CMK (cell line): ENCODE measurements at regions not wholly inside any gene's neighbourhood (a gene's known extent, or its start where the extent isn't known, plus 50 kb on each side); places are given as distances from the start of the nearest gene placed in this dataset.
A peak's percentile ranks its signal among the peaks of the same experiment; 100 is the strongest.

ENCODE experiments used
- DNase-seq: peaks from one replicate; pipeline ENCODE4 v3.0.0-alpha.2; 2010; ENCODE audit warnings: low read depth

DNA sequence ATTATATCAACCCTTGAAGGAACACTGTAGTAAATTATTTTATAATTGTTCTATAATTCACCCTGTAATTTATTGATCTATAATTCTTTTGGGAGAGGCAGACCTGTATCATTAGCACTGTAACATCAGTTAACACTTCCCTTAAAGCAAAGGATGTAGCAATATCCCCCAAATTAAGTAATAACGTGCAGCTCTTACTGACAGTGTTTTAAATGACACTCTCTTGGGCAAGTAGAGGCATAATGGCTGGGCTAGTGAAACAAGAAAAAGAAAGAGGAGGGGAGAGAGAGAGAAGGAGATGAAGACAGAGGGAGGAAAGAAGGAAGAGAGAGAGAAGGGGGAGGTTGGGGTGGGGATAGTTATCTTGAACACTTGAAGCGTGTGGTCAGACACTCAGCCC is 161.0 kb upstream of the RNF32 start:
- DNase-seq, result no peak

DNA sequence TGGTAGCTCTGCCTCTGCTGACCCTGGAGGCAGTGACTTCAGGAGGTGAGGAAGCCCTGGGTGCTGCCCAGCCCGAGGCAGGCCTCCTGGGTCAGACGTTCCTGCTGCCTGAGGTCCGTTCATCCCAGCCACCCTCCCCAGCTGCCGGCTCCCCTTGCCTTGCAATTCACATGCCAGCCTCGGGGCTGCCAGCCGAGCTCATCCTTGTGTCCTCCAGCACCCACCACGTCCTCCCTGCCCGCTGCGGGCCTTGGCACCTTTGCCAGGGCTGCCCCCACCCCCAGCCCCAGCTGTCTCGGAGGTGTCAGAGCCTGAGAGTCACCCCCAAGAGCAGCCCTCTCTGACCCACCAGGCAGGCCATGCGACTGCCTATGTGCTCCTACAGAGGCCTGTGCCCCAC is 162.1 kb upstream of the RNF32 start:
- no peak for DNase-seq

DNA sequence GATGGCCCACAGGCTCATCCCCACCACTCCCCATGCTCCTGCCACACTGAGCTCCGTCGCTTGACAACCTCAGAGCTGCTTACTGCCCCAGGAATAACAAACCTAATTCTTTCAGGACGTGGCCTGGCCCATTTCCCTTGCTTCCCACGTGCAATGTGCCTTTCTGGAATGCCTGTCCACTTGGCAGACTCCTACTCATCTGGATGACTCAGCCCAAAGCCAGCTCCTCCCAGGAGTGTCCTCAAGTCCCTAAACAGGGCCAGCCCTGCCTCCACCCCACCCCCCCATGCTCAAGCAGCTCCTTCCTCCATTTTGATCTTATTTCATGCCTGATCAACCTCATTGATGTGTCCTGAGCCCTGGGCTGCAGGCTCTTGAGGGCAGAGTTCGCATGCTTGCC is 164.9 kb upstream of the RNF32 start:
- DNase-seq, result no peak

DNA sequence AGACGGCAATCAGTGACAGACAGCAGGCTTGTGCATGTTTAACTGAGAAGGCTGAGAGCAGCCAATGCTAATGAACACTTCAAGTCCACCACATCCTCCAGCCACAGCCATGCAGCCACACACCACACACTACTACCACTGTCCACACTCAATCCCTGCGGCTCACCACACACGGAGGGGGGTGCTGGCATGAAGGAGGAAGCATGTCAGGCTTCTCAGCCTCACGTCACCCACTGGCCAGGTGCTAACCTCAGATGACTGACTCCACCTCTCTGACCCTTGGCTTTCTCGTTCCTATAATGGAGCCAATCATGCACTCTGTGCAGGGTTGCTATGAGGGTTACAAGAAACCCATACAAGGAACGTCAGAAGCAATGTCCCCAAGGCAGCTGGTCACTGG is 165.4 kb upstream of the RNF32 start:
- no peak for DNase-seq

DNA sequence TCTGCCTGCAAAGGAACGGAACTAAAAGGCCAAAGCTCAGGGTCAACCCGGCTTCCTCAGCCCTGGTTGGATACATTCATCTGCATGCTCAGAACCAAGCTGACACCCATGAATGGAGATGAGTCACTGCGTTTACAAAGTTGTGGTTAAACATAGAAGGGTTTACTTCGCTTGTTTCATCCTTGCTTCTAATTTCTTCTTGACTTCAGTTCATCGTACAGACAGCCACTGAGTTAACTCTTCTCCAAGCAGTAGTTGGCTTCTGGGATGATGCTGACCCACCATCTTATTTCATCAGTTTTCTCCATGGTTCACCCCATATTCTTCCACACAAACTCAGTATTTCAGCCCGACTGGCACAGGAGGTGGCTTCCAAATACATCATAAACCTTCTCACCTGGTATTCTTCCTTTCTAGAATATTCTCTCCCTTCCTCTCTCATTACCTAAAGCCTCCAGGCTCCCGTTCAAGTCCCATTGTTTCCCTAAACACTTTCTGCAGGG is 166.3 kb upstream of the RNF32 start:
- DNase-seq, result no peak

DNA sequence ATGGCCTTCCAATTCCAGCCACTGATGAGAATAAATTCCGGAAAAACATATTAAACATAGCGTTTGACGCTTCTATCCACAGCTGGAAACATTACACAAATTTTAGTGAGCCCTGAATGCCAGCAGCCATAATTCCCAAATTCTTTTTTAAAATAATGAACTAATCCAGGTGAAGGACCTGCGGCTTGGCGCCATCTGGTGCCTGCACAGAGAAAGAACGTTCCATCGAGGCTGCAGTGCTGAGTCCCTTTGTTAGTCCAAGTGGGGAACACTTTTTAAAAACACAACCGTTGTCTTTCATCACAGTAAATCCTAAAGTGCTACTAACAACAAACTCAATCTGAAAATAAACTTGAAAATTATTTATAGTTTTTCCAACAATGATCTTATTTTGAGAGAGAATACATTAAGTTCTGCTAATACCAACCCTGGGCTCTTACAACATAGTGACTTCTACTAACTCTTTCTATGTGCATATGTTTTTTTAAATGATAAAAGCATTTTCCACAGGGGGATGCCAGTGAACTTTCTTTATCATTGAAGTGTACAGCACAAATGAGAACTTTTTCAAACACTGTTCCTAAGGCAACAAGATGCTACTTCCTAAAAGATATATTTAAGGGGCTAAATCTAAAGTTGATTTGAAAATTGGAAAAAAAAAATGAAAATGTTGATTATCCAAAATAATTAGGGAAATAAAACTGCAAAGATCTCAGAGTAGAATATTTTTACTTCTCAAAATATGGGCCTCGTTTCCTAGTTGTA is 166.9 kb upstream of the RNF32 start:
- DNase-seq, result no peak

DNA sequence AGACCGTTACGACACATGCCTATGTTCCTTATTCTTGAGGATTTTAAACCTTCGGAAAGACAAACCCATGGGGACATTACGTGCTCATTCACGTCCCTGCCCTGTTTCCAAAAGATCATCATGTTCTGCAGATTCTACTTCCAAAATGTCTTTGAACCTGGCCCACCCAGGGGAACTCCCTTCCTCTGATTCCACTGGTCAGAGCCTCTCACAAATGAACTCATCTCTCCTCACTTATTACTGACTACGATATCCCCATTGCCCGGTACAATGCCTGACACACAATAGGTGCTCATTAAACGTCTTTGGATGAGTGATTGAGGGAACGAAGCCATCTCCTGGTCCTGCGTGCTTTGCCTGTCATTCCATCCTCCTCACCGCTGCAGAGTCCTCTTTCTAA is 168.3 kb upstream of the RNF32 start:
- DNase-seq, result no peak

DNA sequence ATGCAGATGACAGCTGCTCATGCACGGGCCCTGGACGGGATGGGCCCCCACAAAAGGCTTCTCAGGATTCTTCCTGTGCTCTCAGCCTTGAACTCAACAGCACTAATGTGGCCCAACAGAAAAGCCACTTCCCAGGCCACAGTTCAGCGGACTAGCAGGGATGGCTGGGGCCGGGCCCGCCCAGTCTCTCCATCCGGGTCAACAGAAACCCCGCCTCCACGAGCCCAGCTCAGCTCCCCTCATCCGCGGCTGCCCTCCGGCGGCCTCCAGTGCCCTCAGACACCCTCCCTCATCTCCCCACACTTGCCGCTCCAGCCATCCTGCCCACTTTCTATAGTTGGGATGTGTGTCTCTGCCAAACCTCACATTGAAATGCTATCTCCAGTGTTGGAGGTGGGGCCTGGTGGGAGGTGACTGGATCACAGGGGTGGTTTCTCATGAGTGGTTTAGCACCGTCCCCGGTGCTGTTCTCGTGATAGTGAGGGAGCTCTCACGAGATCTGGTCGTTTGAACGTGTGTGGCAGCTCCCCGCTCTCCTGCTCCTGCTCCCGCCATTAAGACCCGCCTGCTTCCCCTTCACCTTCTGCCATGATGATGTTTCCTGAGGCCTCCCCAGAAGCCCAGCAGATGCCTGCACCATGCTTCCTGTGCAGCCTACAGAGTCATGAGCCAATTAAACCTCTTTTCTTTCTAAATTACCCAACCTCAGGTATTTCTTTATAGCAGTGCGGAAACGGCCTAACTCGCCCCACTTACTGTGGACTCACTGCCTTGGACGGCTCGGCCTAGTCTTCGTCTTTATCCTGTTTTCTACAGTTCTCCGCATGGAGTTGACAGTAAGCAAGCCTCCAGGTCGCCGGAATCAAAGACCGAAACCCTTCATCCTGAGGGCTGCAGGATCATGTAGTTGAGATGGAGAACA is 169.9 kb upstream of the RNF32 start:
- no peak for DNase-seq

DNA sequence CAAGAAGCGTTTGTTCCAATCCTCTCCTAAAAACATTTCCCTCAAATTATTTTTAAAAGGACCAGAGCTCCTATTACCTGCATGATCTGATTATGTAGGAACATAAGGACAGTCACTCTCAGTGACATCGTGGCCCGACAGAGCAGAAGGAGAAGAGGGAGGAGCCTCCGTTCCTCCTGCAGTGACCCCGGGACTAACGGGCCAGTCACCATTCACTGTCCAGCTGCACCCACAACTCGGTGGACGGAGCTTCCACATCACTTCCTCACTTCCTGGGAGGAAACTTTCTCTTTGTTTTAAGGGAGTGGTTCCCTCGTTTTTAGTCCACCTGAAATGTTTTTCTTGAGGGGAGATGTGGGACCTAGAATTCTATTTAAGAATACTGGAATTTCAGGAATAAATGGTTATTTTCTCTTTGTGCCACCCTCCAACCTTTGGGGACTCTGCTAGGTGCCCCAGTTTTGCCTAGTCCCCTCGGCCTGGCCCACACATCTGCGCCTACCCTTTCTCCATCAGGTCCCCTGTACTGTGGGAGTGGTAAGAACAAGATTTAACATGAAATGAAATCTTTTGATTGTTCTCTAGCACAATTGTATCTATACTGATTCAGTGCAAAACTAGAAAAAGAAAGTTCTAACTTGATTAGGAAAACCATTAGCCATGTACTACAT is 173.5 kb upstream of the RNF32 start:
- DNase-seq, result no peak

DNA sequence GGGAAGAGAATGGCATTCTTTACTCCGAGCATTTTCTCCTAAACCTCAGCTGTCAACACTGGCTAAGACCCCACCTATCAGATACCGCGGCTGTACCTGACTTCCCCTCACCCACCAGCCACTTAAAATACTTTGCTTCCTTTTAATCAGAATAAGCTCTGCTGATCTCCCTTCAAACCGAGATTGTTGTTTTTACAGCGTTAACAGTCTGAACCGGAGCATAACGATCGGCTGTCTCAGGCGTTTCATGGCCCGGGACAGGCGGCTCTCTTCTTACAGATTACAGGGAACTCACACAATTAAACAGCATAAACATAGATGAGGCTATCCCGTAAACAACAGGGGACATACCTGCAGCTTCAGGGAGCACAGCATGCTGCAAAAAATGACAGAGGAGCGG is 174.3 kb upstream of the RNF32 start:
- DNase-seq, result no peak

DNA sequence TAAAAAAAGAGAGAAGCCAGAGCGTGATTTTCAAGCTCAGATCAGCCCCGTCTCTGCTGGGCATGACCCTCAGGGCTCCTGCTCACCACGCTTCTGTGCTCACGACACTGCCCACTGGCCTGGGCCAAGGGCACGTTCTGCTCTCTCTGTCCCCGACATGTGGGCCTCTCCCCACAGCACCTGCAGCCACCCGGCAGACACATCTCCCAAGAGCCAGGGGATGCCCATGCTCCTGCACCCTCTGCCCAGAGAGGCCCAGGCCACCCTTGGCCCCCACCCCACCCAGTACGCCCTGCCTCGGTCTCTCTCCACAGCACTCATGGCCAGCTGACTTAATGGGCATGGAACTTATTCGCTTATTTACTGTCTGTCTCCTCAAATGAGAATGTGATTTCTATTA is 175.4 kb upstream of the RNF32 start:
- no peak for DNase-seq

DNA sequence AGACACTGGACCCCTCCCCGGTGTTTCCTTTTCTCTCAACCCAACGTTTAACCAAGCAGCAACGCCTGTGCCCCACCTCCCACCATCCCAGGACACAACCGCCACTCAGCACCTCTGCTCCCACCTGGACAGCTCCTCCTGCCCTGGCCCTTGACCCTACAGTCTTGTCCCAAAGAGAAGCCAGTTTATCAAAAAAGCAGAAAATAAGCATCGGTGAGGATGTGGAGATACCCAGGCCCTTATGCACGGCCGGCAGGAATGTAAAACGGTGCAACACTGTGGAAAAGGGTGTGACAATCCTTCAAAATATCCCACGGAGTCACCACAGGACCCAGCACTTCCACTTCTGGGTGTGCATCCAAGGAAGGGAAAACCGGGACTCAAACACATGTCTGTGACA is 176.2 kb upstream of the RNF32 start:
- no peak for DNase-seq

DNA sequence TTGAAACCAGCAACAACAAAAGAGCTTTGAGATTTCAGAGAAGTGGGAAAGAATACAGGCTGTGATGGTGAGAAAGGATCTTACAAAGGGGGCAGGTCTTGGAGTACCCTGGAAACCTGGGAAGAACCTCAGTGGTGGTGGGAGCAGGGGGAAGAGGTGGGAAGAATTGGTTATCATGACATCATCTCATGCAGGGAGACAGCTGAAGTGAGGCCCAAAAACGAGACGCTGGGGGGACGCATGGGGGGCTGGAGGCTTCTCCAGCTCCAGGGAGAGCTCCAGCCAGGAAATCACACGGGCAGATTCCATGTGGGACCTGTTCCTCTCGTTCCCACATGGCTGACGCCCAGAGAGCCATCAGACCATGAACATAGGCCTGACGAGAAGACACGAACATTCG is 177.3 kb upstream of the RNF32 start:
- no peak for DNase-seq

DNA sequence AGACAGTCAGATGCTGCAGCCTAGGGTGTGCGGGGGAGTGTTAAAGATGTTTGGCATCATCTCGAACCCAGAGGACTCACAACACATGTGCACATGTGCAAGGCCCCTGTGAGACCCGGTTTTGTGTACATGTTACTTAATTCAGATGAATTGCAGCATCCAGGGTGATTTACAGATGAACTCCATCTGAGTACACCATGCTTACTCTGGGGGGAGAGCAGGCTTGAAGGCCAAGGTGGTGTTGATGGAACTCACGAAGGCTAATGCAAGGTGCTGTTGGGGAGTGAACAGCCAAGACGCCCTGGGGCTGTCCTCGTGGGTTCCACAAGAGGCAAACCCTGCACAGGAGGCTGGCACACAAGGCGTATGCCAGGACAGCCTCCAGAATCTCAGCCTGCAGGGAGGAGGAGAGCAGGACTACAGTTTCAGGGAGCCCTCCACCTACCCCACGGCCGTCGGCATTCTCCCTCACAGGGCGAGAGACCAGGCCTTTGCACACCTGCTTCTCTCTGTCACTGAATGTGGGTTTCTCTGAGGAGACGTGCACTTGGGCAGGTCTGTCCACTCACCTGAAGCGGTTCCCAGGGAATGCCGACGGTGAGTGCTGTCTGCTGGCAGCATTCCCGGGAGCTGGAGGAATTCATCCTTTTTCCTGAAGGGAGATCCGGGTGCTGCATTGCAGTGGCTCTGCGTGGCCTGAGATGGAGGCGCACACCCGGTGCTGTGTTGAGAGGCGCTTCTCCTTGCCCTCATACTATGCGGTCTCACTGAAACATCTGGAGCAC is 178.5 kb upstream of the RNF32 start:
- DNase-seq, result no peak

DNA sequence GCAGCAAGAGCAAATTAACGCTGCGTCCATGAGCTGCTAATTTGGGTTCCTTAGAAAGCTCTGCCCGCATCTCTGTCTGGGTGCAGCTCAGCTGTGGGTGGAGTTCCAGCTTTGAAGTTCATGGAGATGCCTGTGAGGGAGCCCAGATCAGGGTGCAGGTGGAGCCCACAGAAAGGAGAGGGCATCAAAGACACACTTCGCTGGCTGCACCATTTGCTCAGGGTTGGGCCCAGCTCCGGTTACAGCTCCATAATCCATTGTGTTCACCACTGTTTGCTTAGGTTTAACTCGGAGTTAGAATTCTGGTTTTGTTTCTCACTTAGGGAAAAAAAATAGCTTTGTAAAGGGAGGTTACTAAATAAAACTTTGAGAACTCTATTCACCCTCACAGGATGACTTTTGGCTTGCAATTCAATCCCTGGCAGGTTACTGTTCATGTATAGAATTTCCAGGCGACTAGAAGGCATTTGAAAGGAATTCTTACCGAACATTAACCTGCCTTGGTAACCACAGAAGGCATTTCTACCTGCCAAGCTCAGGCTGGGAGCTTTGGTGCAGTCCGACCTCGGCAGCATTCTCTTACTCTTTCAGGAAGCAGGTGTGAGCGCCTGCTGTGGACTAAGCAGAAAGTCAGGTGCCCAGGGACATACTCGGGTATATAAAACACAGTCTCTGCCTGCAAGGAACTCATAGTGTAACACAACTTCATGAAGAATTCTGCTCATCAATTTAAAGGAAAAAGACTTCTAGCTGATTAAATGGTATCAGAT is 179.5 kb upstream of the RNF32 start:
- no peak for DNase-seq

DNA sequence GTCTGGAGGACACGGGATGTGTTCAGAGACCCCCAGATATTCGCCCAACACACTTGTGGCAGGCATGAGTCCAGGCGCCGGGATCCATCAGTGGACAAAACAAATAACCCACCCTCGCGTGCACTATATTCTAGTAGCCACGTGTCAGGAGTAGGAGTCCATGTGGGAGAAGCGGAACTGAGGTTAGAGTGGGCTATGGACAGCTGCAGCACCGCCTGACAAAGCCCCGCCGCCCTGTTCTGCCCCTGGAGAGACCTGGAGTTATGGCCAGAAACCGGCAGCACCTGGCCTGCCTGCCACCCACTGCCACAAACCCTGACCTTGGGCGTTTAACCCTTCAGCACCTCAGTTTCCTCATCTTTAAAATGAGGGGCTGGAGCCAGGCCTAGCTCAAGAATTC is 181.0 kb upstream of the RNF32 start:
- no peak for DNase-seq

DNA sequence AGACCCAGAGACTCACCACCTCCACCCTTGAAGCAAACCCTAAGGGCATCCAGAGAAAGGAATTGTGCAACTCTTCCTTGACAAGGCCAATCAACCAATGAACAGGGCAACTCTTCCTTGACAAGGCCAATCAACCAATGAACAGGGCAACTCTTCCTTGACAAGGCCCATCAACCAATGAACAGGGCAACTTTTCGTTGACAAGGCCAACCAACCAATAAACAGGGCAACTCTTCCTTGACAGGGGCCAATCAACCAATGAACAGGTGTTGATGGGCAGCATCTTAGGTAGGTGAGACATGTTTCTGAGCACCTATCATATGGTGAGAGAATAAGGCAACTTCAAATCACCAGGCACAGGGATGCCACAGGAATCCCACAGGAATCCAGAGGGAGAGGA is 181.5 kb upstream of the RNF32 start:
- no peak for DNase-seq

DNA sequence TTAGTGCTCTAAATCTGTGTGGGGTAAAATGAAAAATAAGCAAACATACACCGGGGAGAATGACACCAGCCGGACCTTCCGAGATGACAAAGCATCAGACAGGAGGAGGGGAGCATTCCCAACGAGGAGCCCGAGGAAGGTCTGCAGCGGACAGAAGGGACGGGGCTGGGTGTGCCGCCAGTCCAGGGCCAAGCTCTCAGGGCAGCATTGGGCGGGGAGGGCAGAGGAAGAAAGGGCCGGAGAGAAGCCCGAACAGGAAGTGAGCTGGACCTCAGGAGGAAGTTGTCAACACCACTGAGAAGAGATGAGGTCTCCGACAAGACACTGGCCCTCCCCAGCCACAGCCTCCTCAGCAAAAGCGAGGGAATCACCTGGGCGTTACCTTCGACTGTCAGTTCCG is 182.6 kb upstream of the RNF32 start:
- peak; percentile 7 for DNase-seq

DNA sequence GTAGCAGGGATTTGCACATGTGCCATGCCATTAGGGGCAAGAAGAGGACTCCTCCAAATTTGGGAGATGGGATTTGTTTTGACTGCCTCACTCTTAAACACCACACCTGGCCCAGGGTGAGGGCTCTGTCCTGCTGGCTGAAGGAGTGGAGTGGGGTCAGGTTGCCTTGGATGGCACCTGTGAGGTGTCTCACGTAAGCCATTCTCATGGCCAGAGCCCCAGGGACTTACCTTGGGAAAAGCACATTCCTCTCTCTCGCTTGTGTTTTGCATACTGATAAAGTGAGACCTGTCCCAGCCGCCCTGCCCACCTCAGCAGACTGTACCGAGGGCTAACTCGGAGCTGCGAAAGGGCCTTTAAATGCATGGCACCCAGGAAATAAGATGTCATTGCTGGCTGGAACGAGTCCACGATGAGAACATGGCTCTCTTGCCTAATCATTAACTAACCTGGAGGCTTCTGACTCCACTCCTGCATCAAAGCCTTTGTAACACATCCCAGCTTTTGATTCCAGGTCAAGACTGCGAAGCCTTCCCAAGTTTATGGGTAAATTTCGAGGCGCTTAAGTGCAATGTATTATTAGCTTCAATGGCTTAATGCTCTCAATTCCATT is 184.0 kb upstream of the RNF32 start:
- no peak for DNase-seq

DNA sequence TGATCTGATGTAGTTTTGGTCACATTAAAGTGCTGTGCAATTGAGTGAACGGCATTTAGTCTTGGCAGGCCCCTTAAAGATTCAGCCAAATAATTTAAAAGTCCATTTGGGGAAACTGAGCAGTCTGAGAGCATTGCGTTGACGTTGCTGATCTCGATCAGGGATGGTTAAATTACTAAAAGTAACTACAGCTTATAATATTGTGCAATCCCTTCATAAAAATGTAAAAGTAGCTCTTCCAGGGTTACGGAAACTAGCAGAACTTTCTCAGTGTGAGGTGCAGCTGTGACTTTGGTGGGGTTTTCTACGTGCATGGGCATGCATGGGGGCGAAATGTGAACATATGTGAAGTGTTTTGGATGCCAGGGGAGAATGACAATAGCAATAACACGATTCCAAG is 184.5 kb upstream of the RNF32 start:
- DNase-seq, result no peak

DNA sequence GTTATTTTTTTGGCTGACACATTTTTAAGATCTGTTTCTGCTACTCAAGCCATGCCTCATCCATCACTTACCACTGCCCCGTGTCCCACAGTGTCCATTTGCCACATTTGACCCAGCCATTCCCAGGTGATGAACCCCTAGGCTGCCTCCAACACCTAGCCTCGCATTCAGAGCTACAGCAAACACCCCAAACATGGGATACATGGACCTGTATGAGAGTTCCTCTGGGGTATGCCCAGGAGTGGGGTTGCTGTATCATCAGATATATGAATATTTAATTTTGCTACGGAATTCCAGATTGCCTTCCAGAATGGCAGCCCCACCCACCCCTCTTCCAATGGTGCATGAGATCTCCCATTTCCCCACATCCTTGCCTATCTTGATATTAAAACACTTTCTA is 190.1 kb upstream of the RNF32 start:
- no peak for DNase-seq
